Progenitor cell of endocrine pancreas (in vitro differentiated cells): ENCODE measurements at regions not wholly inside any gene's neighbourhood (a gene's known extent, or its start where the extent isn't known, plus 50 kb on each side); places are given as distances from the start of the nearest gene placed in this dataset.

Experiments
- DNase-seq: peaks from one replicate; pipeline ENCODE4 v3.0.0; 2021; ENCODE audit warnings: low spot score; ENCODE audit not compliant: unreplicated experiment
- H3K27ac Mint-ChIP-seq: 2 replicates; pipeline ENCODE4 v1.8.0; 2021; ENCODE audit warnings: mild to moderate bottlenecking, moderate library complexity, mixed read lengths
- H3K27me3 Mint-ChIP-seq: 2 replicates; pipeline ENCODE4 v1.8.0; 2021; ENCODE audit warnings: mixed read lengths
- H3K36me3 Mint-ChIP-seq: 2 replicates; pipeline ENCODE4 v1.8.0; 2022; ENCODE audit warnings: mixed read lengths; ENCODE audit not compliant: insufficient read depth
- H3K4me1 Mint-ChIP-seq: 2 replicates; pipeline ENCODE4 v1.8.0; 2021; ENCODE audit warnings: low read depth, mixed read lengths
- H3K4me3 Mint-ChIP-seq: 2 replicates; pipeline ENCODE4 v1.8.0; 2021; ENCODE audit warnings: low read depth, mild to moderate bottlenecking, moderate library complexity, mixed read lengths
- H3K9me3 Mint-ChIP-seq: 2 replicates; pipeline ENCODE4 v1.8.0; 2021; ENCODE audit warnings: low read depth, mixed read lengths
- TF ChIP-seq, protein P1 (sequence below): fragments of 200-600 bp; sonication (generic); IDR thresholded peaks from one replicate; pipeline ENCODE4 v1.5.0; 2021; ENCODE audit warnings: antibody characterized with exemption, mild to moderate bottlenecking; ENCODE audit not compliant: unreplicated experiment

DNA sequence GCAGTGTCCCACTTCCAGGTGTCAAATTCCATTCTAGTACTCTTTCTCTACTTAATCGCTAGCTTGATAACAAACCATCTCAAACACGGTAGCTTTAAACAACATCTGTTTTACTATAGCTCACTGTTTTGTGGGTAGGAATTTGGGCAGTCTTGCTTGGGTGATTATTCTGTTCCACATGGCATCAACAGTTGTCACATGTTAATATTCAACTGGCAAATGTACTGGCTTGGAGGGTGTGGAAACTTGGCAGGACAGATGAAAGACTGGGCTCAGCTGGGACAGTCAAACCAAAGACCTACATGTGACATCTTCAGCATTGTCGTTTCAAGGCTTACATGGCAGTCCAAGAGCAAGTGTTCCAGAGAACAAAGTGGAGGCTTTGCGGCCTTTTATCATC, 241.8 kb downstream of the PTH2R start:
- H3K27ac Mint-ChIP-seq: no peak overlapping the region
- no peak overlapping the region for H3K4me3 Mint-ChIP-seq
- peaks cover 10% of the 10 kb centered on the region for H3K9me3 Mint-ChIP-seq

DNA sequence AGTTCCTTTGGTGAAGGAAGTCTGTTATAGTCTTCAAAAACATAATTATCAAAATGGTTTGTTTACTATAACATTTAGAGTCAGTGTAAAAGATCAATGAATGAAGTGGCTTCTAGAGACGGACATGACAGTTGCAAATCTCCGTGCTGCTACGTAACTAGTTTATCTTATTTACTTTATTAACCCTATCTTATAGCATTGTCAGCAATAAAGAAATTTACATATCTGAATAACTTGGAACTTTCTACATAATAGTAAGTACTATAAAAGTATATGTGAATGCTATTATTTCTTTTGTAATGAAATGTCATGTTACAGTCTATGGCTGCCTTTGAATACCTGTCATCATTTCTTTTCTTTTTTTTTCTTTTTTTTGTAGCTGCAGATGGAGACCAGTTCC, 246.8 kb downstream of the PTH2R start:
- Mint-ChIP-seq H3K36me3 (no peaks in the 10 kb centered on the region), H3K9me3 (peaks cover 7% of the 10 kb centered on the region), H3K4me3 (no peak overlapping the region), H3K27me3 (no peaks in the 10 kb centered on the region), H3K27ac (no peak overlapping the region), H3K4me1 (no peaks in the 10 kb centered on the region)
- DNase-seq: no peak
- TF ChIP-seq, protein P1, sequence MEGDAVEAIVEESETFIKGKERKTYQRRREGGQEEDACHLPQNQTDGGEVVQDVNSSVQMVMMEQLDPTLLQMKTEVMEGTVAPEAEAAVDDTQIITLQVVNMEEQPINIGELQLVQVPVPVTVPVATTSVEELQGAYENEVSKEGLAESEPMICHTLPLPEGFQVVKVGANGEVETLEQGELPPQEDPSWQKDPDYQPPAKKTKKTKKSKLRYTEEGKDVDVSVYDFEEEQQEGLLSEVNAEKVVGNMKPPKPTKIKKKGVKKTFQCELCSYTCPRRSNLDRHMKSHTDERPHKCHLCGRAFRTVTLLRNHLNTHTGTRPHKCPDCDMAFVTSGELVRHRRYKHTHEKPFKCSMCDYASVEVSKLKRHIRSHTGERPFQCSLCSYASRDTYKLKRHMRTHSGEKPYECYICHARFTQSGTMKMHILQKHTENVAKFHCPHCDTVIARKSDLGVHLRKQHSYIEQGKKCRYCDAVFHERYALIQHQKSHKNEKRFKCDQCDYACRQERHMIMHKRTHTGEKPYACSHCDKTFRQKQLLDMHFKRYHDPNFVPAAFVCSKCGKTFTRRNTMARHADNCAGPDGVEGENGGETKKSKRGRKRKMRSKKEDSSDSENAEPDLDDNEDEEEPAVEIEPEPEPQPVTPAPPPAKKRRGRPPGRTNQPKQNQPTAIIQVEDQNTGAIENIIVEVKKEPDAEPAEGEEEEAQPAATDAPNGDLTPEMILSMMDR: no peak

More for the DNA sequence above, 241.8 kb downstream of the PTH2R start:
- TF ChIP-seq, protein P1: no peak
- DNase-seq: no peak
- no peaks in the 10 kb centered on the region for H3K27me3 Mint-ChIP-seq
- no peaks in the 10 kb centered on the region for H3K36me3 Mint-ChIP-seq
- no peaks in the 10 kb centered on the region for H3K4me1 Mint-ChIP-seq

DNA sequence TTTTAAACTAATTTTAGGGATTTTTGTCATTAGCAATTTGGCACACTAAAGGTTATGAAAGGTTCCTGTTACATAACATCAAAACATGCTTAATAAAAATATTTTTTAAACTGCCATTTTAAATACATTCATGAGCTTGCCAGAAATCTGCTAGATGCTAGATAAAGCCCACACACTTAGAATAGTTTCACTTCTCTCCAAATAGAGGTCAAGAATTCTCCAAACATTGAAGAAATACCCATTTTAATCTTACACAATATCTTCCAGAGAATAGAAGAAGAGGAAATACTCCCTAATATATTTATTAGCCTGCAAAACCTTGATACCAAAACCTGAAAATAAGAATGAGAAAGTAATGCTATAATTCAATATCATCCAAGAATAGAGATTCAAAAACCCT, 247.5 kb downstream of the PTH2R start:
- TF ChIP-seq, protein P1: no peak
- no peak for DNase-seq
- Mint-ChIP-seq H3K36me3 (no peaks in the 10 kb centered on the region), H3K4me1 (no peaks in the 10 kb centered on the region), H3K27me3 (no peaks in the 10 kb centered on the region), H3K27ac (no peak overlapping the region), H3K4me3 (no peak overlapping the region), H3K9me3 (peaks cover 7% of the 10 kb centered on the region)

DNA sequence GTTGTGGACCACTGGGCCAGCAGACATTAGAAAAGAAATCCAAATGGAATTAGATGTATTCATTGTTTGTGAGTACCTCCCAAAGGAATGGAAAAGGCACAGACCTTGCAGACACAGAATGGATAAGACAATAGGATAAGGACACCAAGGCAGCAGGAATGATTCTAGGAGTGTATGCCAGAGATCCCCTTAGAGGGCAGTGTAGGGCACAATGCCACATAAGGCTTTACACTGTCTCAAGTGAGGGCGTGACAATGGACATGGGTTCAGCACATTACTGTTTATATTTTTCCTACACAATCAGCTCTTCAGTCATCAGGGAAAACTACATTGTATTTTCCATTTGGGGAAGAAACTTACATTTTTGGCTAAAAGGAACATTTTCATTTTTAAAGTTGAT, 250.9 kb downstream of the PTH2R start:
- Mint-ChIP-seq H3K4me1 (no peaks in the 10 kb centered on the region), H3K27me3 (no peaks in the 10 kb centered on the region), H3K27ac (no peak overlapping the region), H3K9me3 (peaks cover 17% of the 10 kb centered on the region), H3K4me3 (no peak overlapping the region), H3K36me3 (peaks cover 1% of the 10 kb centered on the region)
- TF ChIP-seq, protein P1: no peak
- DNase-seq: no peak

DNA sequence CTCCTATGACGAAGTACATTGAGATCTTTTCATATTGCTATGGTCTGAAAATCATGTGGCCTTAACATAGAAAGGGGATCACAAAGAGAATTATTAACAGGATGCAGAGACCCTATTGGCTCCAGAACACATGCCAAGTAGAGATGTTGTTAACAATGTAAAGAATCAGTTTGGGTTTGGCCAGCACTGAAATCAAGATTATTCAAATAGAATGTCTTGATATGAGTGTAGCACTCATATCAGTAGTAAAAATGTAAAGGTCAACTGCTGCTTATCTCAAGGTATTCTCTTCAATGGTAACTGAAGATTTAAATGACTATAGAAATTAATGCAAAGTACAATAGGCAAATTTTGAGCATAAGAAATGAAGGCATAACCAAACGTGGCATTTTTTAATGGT, 262.8 kb downstream of the PTH2R start:
- Mint-ChIP-seq H3K4me3 (no peak overlapping the region), H3K27ac (no peak overlapping the region), H3K9me3 (peaks cover 3% of the 10 kb centered on the region), H3K36me3 (no peaks in the 10 kb centered on the region), H3K4me1 (peaks cover 9% of the 10 kb centered on the region), H3K27me3 (no peaks in the 10 kb centered on the region)
- DNase-seq: no peak
- TF ChIP-seq, protein P1: no peak
